ENCODE measurements at regions not wholly inside any gene's neighbourhood (a gene's known extent, or its start where the extent isn't known, plus 50 kb on each side); places are given as distances from the start of the nearest gene placed in this dataset.

- Histone ChIP-seq H3K27me3 (ENCODE audit: insufficient read depth, low read length) (no peaks in the 10 kb centered on the region), H4K20me1 (ENCODE audit: insufficient read depth, low read length) (no peaks in the 10 kb centered on the region), H3K4me3 (ENCODE audit: insufficient read depth, low read depth, low read length) (no peak overlapping the region), H3K9ac (ENCODE audit: low read length) (no peak overlapping the region), H2AFZ (ENCODE audit: low read depth, low read length) (no peak overlapping the region), H3K27ac (ENCODE audit: low read depth, low read length) (no peak overlapping the region), H3K79me2 (ENCODE audit: insufficient read depth, low read length) (no peaks in the 10 kb centered on the region), H3K36me3 (ENCODE audit: insufficient read depth, low read length) (no peaks in the 10 kb centered on the region), H3K4me2 (ENCODE audit: low read length) (no peak overlapping the region), H3K4me1 (ENCODE audit: insufficient read depth, low read length) (no peaks in the 10 kb centered on the region), H3K9me3 (ENCODE audit: insufficient read depth, low read depth, low read length) (peaks cover 4% of the 10 kb centered on the region)
- TF ChIP-seq EZH2 (IDR thresholded peaks at IDR 0.05; ENCODE audit: insufficient read depth, low read length) (no peak), CTCF (IDR thresholded peaks at IDR 0.05; ENCODE audit: insufficient read depth, low read depth, low read length) (no peak)
- H3K36me3 Mint-ChIP-seq (ENCODE audit: low read depth, unreplicated experiment), result no peaks in the 10 kb centered on the region
- peaks cover 36% of the 10 kb centered on the region for H3K27me3 Mint-ChIP-seq (ENCODE audit: low read depth, unreplicated experiment)
- H3K9me3 Mint-ChIP-seq (ENCODE audit: unreplicated experiment), result peaks cover 2% of the 10 kb centered on the region
- no peak overlapping the region for H3K27ac Mint-ChIP-seq (ENCODE audit: unreplicated experiment)
- DNase-seq (ENCODE audit: low read depth), result no peak
- no peak for FAIRE-seq
- H3K4me3 Mint-ChIP-seq (ENCODE audit: unreplicated experiment), result no peak overlapping the region
- peaks cover 6% of the 10 kb centered on the region for H3K4me1 Mint-ChIP-seq (ENCODE audit: low read depth, unreplicated experiment)
Observed at GRCh38 chr14:97655169-97655948, 858.2 kb downstream of the VRK1 start.

- Histone ChIP-seq H4K20me1 (ENCODE audit: insufficient read depth, low read length) (no peaks in the 10 kb centered on the region), H2AFZ (ENCODE audit: low read depth, low read length) (no peak overlapping the region), H3K9ac (ENCODE audit: low read length) (no peak overlapping the region), H3K27ac (ENCODE audit: low read depth, low read length) (no peak overlapping the region), H3K27me3 (ENCODE audit: insufficient read depth, low read length) (no peaks in the 10 kb centered on the region), H3K36me3 (ENCODE audit: insufficient read depth, low read length) (no peaks in the 10 kb centered on the region), H3K4me3 (ENCODE audit: insufficient read depth, low read depth, low read length) (no peak overlapping the region), H3K9me3 (ENCODE audit: insufficient read depth, low read depth, low read length) (peaks cover 6% of the 10 kb centered on the region), H3K79me2 (ENCODE audit: insufficient read depth, low read length) (no peaks in the 10 kb centered on the region), H3K4me2 (ENCODE audit: low read length) (no peak overlapping the region), H3K4me1 (ENCODE audit: insufficient read depth, low read length) (no peaks in the 10 kb centered on the region)
- H3K27me3 Mint-ChIP-seq (ENCODE audit: low read depth, unreplicated experiment), result peaks cover 46% of the 10 kb centered on the region
- peaks cover 9% of the 10 kb centered on the region for H3K9me3 Mint-ChIP-seq (ENCODE audit: unreplicated experiment)
- no peak for FAIRE-seq
- no peaks in the 10 kb centered on the region for H3K36me3 Mint-ChIP-seq (ENCODE audit: low read depth, unreplicated experiment)
- TF ChIP-seq CTCF (IDR thresholded peaks at IDR 0.05; ENCODE audit: insufficient read depth, low read depth, low read length) (no peak), EZH2 (IDR thresholded peaks at IDR 0.05; ENCODE audit: insufficient read depth, low read length) (no peak)
- H3K27ac Mint-ChIP-seq (ENCODE audit: unreplicated experiment), result no peak overlapping the region
- H3K4me3 Mint-ChIP-seq (ENCODE audit: unreplicated experiment), result no peak overlapping the region
- DNase-seq (ENCODE audit: low read depth), result no peak
- H3K4me1 Mint-ChIP-seq (ENCODE audit: low read depth, unreplicated experiment), result peaks cover 6% of the 10 kb centered on the region
Observed at GRCh38 chr14:97657609-97658008, 860.4 kb downstream of the VRK1 start.

- DNase-seq (ENCODE audit: low read depth), result no peak
- FAIRE-seq, result no peak
- no peak overlapping the region for H3K27ac Mint-ChIP-seq (ENCODE audit: unreplicated experiment)
- no peaks in the 10 kb centered on the region for H3K79me2 ChIP-seq (ENCODE audit: insufficient read depth, low read length)
- H3K36me3 Mint-ChIP-seq (ENCODE audit: low read depth, unreplicated experiment), result no peaks in the 10 kb centered on the region
- H3K4me1 ChIP-seq (ENCODE audit: insufficient read depth, low read length), result no peaks in the 10 kb centered on the region
- H2AFZ ChIP-seq (ENCODE audit: low read depth, low read length), result no peak overlapping the region
- no peak overlapping the region for H3K4me3 Mint-ChIP-seq (ENCODE audit: unreplicated experiment)
- no peak overlapping the region for H3K9ac ChIP-seq (ENCODE audit: low read length)
- H3K27me3 Mint-ChIP-seq (ENCODE audit: low read depth, unreplicated experiment), result peaks cover 11% of the 10 kb centered on the region
- no peaks in the 10 kb centered on the region for H4K20me1 ChIP-seq (ENCODE audit: insufficient read depth, low read length)
- no peaks in the 10 kb centered on the region for H3K27me3 ChIP-seq (ENCODE audit: insufficient read depth, low read length)
- peaks cover 5% of the 10 kb centered on the region for H3K9me3 Mint-ChIP-seq (ENCODE audit: unreplicated experiment)
- H3K4me1 Mint-ChIP-seq (ENCODE audit: low read depth, unreplicated experiment), result no peaks in the 10 kb centered on the region
- H3K36me3 ChIP-seq (ENCODE audit: insufficient read depth, low read length), result no peaks in the 10 kb centered on the region
- H3K4me2 ChIP-seq (ENCODE audit: low read length), result no peak overlapping the region
- no peak overlapping the region for H3K4me3 ChIP-seq (ENCODE audit: insufficient read depth, low read depth, low read length)
- TF ChIP-seq EZH2 (IDR thresholded peaks at IDR 0.05; ENCODE audit: insufficient read depth, low read length), result no peak
- no peak for TF ChIP-seq CTCF (IDR thresholded peaks at IDR 0.05; ENCODE audit: insufficient read depth, low read depth, low read length)
- peaks cover 5% of the 10 kb centered on the region for H3K9me3 ChIP-seq (ENCODE audit: insufficient read depth, low read depth, low read length)
- H3K27ac ChIP-seq (ENCODE audit: low read depth, low read length), result no peak overlapping the region
Observed at GRCh38 chr14:97687944-97688630, 890.9 kb downstream of the VRK1 start.

Measured in astrocyte (in vitro differentiated cells and primary cell).